Stimulated activated effector memory CD8-positive, alpha-beta T cell treated with anti-CD3 and anti-CD28 coated beads, Interleukin-12 subunit alpha, Interleukin-12 subunit beta, amount 100 ng/mL, for 72 hours (primary cell): ENCODE measurements at regions not wholly inside any gene's neighbourhood (a gene's known extent, or its start where the extent isn't known, plus 50 kb on each side); places are given as distances from the start of the nearest gene placed in this dataset.
A peak's percentile ranks its signal among the peaks of the same experiment; 100 is the strongest.
"Not testable (repeated sequence)": the region's sequence is repeated elsewhere in the genome, so short reads cannot be mapped to it uniquely, and the experiment has no call there.

Experiments
- ATAC-seq: fragments of 150-1000 bp; cut with Tn5 transposase; 2 replicates; pipeline ENCODE4 v1.10.0; 2021
- DNase-seq, 2 donors: peaks; one replicate each; pipeline ENCODE4 v3.0.0; 2021 to 2022; ENCODE audit warnings: low spot score in 2 of 2
- H3K27ac Mint-ChIP-seq: one replicate; pipeline ENCODE4 v1.8.0; 2022; ENCODE audit warnings: mild to moderate bottlenecking, mixed read lengths
- H3K36me3 Mint-ChIP-seq: one replicate; pipeline ENCODE4 v1.8.0; 2022; ENCODE audit warnings: mild to moderate bottlenecking, mixed read lengths
- H3K4me1 Mint-ChIP-seq: one replicate; pipeline ENCODE4 v1.8.0; 2022; ENCODE audit warnings: mixed read lengths
- H3K4me3 Mint-ChIP-seq: one replicate; pipeline ENCODE4 v1.8.0; 2022; ENCODE audit warnings: mild to moderate bottlenecking, mixed read lengths
- H3K9me3 Mint-ChIP-seq: one replicate; pipeline ENCODE4 v1.8.0; 2022; ENCODE audit warnings: mixed read lengths

DNA sequence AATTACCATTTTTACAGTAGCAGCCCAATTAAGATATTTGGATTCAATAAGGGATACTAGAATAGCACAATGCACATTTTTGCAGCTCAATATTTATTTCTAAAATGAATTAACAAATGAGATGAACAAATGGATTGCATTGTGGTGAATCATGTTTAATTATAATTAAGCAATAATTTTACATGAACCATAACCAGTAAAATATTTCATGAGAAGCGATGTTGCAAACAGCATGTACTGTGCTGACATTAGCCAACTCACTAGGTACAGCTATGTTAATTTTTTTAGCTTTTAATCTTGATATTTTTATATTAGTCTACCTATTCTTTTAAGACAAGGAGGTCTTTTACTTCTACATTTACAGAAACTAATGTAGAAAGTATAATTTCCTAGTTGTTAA is 399.1 kb upstream of the AKR1E2 start:
- H3K4me1 Mint-ChIP-seq = no peaks in the 10 kb centered on the region
- H3K9me3 Mint-ChIP-seq = peaks cover 5% of the 10 kb centered on the region
- DNase-seq (no peak), ATAC-seq (no peak)
- no peak overlapping the region for H3K27ac Mint-ChIP-seq
- H3K36me3 Mint-ChIP-seq = no peaks in the 10 kb centered on the region
- no peak overlapping the region for H3K4me3 Mint-ChIP-seq

DNA sequence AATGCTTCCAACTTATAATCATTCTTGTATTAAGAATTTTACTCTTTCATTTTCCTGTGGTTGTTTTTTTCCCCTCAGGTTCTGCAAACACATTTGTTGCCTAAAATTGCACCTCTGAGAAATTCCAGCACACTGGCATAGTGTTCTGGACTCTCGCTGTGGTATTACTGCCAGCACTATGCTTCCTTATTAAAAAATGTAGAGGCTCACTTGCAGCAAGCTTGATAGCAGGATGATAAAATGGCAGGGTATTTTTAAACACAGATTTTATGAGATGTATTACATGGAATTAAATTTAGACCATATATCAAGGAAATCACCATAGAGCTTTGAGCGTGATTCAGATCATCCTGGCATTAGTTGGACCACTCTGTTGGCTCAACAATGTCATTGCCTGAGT is 416.7 kb upstream of the AKR1E2 start:
- no peak overlapping the region for H3K4me3 Mint-ChIP-seq
- ATAC-seq = no peak
- H3K4me1 Mint-ChIP-seq = peaks cover 5% of the 10 kb centered on the region
- H3K36me3 Mint-ChIP-seq = no peaks in the 10 kb centered on the region
- no peak overlapping the region for H3K27ac Mint-ChIP-seq
- H3K9me3 Mint-ChIP-seq = no peaks in the 10 kb centered on the region
- DNase-seq = no peak

DNA sequence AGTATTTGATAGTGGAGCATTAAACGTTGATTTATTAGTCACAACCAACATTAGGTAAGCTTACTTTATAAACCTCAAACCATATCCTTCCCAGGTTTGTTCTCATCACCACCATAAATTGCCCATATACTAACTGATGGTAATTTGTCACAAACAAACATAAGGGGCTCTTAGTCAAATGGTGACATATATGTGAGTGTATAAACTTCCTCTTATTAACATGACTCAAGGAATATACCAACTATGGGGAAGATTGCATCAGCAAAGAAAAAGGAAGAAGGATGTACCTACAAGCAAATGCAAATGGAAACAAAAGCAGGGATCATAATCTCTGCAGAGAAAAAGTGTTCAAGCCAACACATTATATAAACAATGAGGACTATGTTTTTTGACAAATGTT is 418.2 kb upstream of the AKR1E2 start:
- Mint-ChIP-seq H3K9me3 (no peaks in the 10 kb centered on the region), H3K36me3 (no peaks in the 10 kb centered on the region), H3K27ac (no peak overlapping the region), H3K4me1 (peaks cover 5% of the 10 kb centered on the region), H3K4me3 (no peak overlapping the region)
- ATAC-seq (peak; percentile 86), DNase-seq (no peak)

DNA sequence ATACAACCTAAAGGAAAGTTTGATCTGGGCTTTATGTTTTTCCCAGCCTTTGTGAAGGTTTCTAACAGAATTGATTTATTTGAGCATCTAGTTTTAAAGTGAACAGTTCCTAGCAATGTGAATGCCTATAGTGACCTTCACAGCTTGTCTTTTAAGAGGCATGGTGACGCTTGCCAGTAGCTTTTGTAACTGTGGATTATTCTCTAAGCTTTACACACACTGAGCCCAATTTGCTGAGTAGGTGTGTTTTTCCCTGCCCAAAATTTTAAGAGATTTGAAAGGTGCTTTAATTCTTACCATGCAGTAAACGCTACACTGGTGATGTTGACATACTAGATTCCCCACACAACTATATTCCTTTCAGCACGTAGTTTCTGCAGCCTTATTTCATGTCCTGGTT is 420.2 kb upstream of the AKR1E2 start:
- Mint-ChIP-seq H3K27ac (no peak overlapping the region), H3K4me3 (no peak overlapping the region), H3K9me3 (no peaks in the 10 kb centered on the region)

DNA sequence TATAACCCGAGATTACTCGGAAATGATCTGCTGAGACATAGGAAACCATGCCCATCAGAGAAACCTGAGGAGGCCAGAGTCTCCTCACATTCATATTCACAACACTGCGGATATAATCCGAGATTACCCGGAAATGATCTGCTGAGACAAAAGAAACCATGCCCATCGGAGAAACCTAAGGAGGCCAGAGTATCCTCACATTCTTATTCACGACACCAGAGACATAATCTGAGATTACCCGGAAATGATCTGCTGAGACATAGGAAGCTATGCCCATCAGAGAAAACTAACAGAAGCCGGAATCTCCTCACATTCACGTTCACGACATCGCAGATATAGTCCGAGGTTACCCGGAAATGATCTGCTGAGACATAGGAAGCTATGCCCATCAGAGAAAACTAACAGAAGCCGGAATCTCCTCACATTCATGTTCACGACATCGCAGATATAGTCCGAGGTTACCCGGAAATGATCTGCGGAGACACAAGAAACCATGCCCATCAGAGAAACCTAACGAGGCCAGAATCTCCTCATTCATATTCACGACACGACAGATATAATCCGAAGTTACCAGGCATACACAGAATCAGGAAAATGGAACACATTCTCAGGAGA is 422.3 kb upstream of the AKR1E2 start:
- Mint-ChIP-seq H3K4me1 (peaks cover 2% of the 10 kb centered on the region), H3K36me3 (no peaks in the 10 kb centered on the region), H3K27ac (no peak overlapping the region), H3K4me3 (no peak overlapping the region), H3K9me3 (no peaks in the 10 kb centered on the region)
- DNase-seq = no peak
- no peak for ATAC-seq

More for the DNA sequence above, 420.2 kb upstream of the AKR1E2 start:
- ATAC-seq (no peak), DNase-seq (no peak)
- Mint-ChIP-seq H3K36me3 (no peaks in the 10 kb centered on the region), H3K4me1 (peaks cover 5% of the 10 kb centered on the region)

DNA sequence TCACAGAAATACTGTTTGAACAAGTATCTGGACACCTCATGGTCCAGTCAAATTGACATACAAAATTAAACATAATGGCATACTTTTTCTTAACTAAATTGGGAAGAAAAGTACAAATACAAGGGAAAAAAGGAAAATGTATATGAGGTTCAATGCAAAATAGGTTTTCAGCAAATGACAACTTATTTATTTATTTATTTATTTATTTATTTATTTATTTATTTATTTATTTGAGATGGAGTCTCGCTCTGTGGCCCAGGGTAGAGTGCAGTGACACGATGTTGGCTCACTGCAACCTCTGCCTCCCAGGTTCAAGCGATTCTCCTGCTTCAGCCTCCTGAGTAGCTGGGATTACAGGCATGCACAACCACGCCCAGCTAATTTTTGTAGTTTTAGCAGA is 424.9 kb upstream of the AKR1E2 start:
- not testable (repeated sequence) for ATAC-seq, H3K27ac Mint-ChIP-seq, H3K4me3 Mint-ChIP-seq, H3K36me3 Mint-ChIP-seq, H3K9me3 Mint-ChIP-seq, H3K4me1 Mint-ChIP-seq, DNase-seq

DNA sequence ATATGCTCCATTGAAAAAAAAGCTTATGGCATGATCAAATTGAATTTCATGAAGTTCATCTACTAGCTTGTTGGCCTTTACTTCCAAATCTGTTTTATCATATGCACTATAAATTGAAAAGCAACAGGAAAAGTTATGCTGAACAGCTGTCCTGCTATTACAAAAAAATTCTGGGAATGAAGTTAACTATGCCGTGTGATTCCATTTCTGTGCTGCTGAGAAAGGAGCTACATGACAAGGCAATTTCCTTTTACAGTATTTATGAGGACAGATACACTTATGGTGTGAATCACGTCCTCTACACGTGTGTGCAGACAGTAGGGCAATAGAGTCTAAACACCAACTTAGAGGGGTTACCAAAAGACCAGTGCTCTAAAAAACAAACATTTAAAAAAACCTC is 426.5 kb upstream of the AKR1E2 start:
- Mint-ChIP-seq H3K9me3 (no peaks in the 10 kb centered on the region), H3K4me1 (no peaks in the 10 kb centered on the region), H3K27ac (no peak overlapping the region), H3K4me3 (no peak overlapping the region), H3K36me3 (no peaks in the 10 kb centered on the region)
- no peak for ATAC-seq
- no peak for DNase-seq

DNA sequence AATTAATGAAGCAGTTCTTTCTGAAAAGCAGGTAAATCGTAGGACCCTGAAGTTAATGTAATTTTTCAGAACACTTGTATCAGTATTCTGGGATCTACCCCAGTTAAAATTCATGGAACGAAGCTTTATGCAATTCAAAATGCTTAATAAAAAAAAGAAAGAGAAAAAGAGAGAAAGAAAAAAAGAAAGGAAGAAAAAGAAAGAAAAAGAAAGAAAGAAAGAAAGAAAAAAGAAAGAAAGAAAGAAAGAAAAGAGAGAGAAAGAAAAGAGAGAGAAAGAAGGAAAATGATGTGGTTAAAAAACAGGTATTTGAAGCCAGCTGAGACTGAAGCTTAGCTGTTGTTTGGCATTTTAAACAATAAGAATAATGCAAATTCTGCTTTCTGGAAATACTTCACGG is 427.4 kb upstream of the AKR1E2 start:
- no peak for ATAC-seq
- no peak for DNase-seq
- Mint-ChIP-seq H3K9me3 (no peaks in the 10 kb centered on the region), H3K27ac (no peak overlapping the region), H3K4me3 (no peak overlapping the region), H3K36me3 (no peaks in the 10 kb centered on the region), H3K4me1 (no peaks in the 10 kb centered on the region)

DNA sequence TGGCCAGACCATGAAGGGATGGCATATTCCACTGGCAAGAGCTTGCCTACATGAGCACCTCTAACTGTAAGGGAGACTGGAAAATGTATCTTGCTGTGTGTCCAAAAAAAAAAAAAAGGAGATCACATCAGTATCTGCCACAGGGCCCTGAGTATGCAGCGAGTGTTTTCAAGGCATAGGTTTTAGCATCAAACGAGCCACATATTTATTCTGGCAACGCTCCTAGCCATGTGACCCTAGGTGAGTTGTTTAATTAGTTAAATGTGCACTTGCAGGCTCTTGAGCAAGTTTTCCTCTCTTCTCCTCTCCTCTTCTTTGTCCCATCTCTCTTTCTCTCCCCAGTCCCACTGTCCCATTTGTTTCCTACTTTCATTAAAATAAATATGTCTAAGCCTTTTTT is 428.7 kb upstream of the AKR1E2 start:
- DNase-seq (no peak), ATAC-seq (no peak)
- Mint-ChIP-seq H3K36me3 (no peaks in the 10 kb centered on the region), H3K4me3 (no peak overlapping the region), H3K9me3 (no peaks in the 10 kb centered on the region), H3K27ac (no peak overlapping the region), H3K4me1 (no peaks in the 10 kb centered on the region)

DNA sequence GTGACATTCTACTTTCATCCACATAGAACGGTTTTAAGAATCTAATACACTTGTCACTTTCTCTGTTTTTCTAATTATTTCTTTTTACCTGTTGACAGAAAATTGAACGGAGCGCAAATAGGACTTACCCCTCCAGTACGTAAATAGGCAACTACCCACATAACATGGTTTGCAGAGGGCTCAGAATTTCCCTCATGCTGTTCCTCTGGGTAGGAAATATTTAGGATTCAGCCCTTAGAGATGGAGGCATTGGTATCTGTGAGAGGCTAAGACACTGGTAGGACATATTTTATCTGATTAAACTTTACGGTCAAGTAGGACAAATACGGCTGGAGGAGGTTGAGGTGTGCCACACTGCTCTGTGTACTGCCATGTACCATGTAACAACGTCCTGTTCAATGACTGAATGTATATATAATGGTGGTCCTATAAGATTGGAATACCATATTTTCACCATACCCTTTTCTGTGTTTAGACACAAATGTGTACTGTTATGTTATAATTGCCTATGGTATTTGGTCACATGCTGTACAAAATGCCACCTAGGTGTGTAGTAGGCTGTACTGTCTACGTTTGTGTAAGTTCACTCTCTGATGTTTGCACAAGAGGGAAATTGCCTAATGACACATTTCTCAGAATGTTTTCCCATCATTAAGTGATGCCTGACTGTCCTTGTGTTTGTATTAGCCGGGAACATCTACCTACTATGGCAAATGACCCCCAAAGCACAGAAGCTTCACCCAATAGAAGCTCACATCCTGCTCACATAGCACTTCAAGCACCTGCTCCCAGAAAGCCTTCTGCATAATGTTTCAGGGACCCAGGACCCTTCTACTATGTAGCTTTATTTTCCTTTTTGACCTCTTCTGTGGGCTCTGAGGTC is 429.4 kb upstream of the AKR1E2 start:
- no peaks in the 10 kb centered on the region for H3K36me3 Mint-ChIP-seq
- no peaks in the 10 kb centered on the region for H3K4me1 Mint-ChIP-seq
- no peak for DNase-seq
- no peak overlapping the region for H3K4me3 Mint-ChIP-seq
- ATAC-seq = no peak
- no peak overlapping the region for H3K27ac Mint-ChIP-seq
- H3K9me3 Mint-ChIP-seq = no peaks in the 10 kb centered on the region

DNA sequence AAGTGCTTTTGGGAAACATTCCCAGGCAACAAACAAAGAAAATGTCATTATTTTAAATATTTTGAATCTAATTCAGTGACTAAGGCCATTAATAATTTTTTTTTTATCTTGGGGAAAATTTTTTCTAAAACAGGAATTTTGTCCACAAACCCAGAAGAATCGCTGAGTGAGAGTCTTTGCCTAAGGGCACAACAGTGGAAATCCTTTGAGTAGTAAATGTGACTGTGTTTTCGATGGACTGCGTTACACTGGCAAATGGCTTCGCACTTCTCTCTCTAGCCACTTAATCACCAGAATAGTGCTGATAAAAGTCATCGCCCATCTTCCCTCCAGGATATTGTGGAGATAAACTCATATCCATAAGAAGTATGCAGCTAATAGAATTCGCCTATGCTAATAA is 430.3 kb upstream of the AKR1E2 start:
- Mint-ChIP-seq H3K9me3 (no peaks in the 10 kb centered on the region), H3K4me1 (no peaks in the 10 kb centered on the region), H3K4me3 (no peak overlapping the region), H3K36me3 (no peaks in the 10 kb centered on the region), H3K27ac (no peak overlapping the region)
- ATAC-seq = no peak
- DNase-seq = no peak

DNA sequence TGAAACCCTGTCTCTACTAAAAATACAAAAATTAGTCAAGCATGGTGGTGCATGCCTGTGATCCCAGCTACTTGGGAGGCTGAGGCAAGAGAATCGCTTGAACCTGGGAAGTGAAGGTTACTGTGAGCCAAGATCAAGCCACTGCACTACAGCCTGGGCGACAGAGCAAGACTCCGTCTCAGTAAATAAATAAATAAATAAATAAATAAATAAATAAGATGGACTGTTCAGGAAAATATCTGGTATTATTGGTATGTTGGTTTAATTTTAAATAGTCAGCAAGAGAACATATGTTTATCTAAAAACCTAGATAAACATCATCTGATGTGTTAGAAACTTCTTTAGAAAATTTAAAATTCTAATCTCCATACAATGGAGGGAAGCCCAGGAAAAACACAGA is 431.6 kb upstream of the AKR1E2 start:
- not testable (repeated sequence) for H3K9me3 Mint-ChIP-seq, H3K4me1 Mint-ChIP-seq, ATAC-seq, H3K27ac Mint-ChIP-seq, H3K36me3 Mint-ChIP-seq, DNase-seq, H3K4me3 Mint-ChIP-seq

DNA sequence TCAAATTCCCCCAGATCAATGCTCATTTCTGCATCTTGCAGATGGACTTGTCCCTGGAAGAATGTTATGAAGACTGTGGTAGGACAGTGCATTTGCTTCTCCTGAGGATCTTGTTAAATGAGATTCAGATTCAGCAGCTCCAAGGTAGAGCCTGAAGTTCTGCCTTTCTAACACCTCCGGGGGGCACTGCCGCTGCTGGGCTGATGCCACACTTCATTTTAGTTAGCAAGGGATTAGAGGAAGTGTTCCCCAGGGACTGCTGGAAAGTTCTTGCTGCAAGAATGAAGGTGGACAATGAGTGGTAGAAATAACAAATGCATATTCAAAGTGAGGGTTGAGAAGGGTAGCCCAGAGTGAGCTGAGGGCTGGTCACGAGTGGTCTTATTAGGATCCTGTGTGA is 434.3 kb upstream of the AKR1E2 start:
- H3K4me1 Mint-ChIP-seq = no peaks in the 10 kb centered on the region
- DNase-seq = no peak
- H3K27ac Mint-ChIP-seq = no peak overlapping the region
- ATAC-seq = no peak
- H3K36me3 Mint-ChIP-seq = no peaks in the 10 kb centered on the region
- H3K4me3 Mint-ChIP-seq = no peak overlapping the region
- no peaks in the 10 kb centered on the region for H3K9me3 Mint-ChIP-seq

DNA sequence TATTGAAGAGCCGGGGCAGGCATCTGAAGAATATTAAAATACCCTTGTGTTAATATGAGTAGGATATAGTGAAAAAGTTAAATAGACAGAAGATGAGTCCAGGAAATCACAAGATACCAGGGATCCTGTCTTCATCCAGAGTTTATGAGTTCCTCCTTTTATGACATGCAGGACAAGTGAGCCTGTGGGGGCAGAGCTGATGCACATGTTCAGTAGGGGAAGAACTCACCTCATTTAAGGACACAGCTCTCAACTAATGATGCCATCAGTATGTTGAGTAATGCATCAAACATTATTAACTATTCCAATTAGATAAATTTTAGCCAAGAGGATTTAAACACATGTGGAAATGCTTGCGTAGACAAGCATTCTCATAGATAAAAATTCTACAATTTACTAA is 435.8 kb upstream of the AKR1E2 start:
- Mint-ChIP-seq H3K36me3 (no peaks in the 10 kb centered on the region), H3K9me3 (no peaks in the 10 kb centered on the region), H3K4me3 (no peak overlapping the region), H3K4me1 (no peaks in the 10 kb centered on the region), H3K27ac (no peak overlapping the region)
- no peak for DNase-seq
- ATAC-seq = no peak

DNA sequence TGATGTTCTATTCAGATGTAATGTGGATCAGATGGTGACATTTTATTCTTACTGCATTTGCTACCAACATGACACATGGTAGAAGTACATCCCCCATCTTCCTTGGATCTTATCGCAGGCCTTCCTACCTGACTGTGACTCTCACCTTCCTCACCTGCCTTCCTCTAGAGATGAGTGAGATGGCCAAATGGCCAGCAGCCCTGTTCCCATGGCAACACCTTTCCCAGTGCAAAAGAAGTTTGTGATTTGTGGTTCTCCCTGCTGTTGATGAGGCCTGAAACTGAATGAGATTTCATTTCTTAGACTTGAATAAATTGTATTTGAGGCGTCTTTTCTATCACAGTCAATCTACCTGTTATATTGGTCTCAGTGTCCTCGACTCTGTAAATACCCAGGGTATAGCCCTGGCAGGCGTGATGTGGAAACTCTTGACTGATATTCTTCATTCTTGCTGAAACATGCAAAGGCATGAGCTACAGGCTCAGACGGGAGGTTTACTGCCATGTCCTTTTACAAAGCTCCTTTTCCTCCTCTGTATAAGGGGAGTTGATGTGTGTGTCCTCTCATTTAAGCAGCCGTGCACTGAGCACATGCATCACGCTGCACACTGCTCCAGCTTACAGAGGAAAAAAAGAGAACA is 440.7 kb upstream of the AKR1E2 start:
- Mint-ChIP-seq H3K9me3 (no peaks in the 10 kb centered on the region), H3K36me3 (no peaks in the 10 kb centered on the region), H3K4me1 (no peaks in the 10 kb centered on the region), H3K4me3 (no peak overlapping the region), H3K27ac (no peak overlapping the region)
- DNase-seq = no peak
- ATAC-seq = no peak

DNA sequence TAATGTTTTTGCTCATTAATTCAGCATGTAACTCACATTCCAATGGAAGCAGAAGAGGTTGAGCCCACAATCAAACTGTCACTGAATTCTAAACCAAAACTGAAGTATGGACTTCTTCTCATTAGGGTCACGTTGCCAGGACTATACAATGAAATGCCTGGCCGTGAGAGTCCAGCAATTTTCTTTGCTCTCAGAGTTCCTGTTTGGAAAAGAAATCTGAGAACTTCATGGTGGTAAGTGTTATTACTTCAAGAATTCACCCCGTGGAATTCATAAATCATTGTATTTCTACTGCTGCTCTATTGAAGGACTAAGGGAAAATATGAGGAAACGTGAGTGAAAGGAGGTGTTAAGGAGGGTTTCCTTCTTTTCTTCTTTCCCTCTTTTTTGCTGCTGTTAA is 441.8 kb upstream of the AKR1E2 start:
- Mint-ChIP-seq H3K27ac (no peak overlapping the region), H3K36me3 (no peaks in the 10 kb centered on the region), H3K4me3 (no peak overlapping the region), H3K4me1 (no peaks in the 10 kb centered on the region), H3K9me3 (no peaks in the 10 kb centered on the region)
- no peak for DNase-seq
- ATAC-seq = no peak
